IPS-NIHi11 (cell line): ENCODE measurements at regions not wholly inside any gene's neighbourhood (a gene's known extent, or its start where the extent isn't known, plus 50 kb on each side); places are given as distances from the start of the nearest gene placed in this dataset.
"Not testable (repeated sequence)": the region's sequence is repeated elsewhere in the genome, so short reads cannot be mapped to it uniquely, and the experiment has no call there.

Source experiments
- DNase-seq: peaks from one replicate; pipeline ENCODE4 v3.0.0; 2012; ENCODE audit warnings: mixed read lengths, low spot score

DNA sequence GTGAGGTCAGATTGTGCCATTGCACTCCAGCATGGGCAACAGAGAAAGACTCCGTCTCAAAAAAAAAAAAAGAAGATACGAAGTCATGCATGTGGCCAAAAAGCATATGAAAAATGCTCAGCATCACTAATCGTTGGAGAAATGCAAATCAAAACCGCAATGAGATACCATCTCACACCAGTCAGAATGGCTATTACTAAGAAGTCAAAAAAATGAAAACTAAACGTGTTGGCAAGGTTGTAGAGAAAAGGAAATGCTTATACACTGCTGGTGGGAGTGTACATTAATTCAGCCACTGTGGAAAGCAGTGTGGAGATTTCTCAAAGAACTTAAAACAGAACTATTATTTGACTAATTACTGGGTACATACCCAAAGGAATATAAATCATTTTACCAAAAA lies 156.1 kb upstream of the GRM7 start:
- DNase-seq, result not testable (repeated sequence)

DNA sequence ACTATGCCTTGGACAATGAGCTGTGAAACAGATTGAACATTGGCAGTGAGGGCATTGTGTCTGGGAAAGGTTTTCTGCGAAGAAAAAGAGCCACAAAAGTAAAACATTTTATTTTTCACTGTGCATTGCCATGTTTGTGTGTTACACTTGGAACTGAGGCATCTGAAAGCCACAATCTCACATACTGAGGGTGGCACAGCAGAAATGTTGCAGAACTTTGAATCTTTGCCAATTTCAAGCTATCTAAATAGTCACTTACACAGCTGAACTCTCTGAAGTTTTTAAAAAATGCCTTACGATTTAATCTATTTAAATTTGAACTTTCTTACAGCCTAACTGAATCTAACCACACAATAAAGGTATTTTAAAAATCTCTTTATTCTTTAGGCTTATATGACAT lies 154.1 kb upstream of the GRM7 start:
- DNase-seq, result no peak

DNA sequence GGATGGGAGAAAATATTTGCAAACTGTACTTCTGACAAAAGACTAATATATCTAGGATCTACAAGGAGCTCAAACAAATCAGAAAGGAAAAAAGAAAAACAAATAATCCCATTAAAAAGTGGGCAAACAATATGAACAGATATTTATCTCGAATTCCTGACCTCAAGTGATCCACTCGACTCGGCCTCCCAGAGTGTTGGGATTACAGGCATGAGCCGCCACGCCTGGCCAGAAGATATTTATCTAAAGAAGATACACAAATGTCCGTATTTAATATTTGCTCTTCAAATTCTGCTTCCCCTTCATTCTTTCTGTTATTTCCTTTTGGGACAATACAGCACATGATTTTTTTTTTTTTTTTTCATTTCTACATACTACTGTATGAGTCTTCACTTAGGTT lies 151.7 kb upstream of the GRM7 start:
- no peak for DNase-seq

DNA sequence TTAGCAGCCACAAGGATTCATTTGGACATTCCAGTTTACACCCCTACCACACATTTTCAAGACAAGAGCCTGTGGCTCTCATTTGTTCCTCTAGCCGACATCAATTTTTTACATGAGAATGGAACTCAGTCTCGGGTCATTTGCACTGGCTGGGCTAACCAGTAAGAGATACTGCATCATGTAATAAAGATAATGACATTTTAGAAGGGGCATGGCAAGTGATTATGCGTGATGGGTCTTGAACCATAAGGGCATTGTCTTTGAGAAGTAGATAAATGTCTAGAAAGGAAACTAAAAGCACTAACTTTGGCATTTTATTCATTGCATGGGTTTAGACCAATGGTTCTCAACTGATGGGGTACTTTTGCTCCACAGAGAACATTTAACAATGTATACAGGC lies 146.0 kb upstream of the GRM7 start:
- no peak for DNase-seq

DNA sequence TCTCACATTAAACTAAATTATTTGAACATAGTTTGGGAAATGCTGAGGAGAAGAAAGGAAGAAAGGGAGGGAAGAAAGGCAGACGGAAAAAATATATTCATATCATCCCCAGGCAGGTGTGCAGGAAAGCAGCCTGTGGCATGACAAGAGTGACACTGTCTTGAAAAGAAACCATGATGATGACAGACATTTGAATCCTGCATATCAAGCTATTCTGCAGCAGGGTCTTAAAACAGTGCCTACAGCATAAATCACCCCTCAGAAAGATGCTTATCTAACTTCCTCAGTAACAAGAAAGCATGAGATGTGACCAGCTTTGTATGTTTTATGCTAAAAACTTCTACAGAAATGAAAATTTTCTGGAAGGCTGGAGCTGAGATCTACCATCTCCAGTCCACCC lies 144.5 kb upstream of the GRM7 start:
- no peak for DNase-seq

DNA sequence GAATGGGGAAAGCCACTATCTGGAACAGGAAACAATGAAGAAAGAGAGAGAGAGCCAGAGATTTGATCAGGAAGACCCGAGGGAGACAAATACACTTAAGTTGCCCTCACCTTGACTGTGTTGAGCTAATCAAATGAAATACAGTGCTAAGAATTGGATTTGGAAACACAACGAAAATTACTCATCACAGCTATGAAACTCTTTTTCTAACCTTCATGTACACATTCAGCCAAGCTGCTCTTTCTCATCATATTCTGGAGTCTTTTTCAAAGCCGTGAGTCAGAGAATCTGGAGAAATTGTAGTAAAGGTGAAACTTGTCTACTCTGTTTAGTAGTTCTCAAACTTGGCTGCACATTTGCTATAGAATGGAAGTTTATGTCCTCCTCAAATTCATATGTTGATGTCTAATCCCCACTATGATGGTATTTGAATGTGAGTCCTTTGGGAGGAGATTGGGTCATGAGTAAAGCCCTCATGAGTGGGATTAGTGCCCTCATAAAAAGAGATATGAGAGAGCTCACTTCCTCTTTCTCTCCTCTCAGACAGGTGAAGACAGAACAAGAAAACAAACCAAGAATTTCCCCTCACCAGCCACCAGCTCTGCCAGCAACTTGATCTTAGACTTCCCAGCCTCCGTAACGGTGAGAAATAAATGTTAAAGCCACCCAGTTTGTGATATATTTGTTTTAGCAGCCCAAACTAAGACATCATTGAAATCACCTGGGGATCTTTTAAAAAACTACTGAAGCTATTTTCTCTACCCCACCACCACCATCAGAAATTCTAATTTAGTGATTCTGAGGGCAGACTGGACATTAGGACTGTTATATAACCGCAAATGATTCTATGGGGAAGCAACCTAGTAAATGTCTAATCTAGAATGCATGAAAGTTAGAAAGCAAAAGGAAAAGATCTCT lies 143.6 kb upstream of the GRM7 start:
- no peak for DNase-seq

DNA sequence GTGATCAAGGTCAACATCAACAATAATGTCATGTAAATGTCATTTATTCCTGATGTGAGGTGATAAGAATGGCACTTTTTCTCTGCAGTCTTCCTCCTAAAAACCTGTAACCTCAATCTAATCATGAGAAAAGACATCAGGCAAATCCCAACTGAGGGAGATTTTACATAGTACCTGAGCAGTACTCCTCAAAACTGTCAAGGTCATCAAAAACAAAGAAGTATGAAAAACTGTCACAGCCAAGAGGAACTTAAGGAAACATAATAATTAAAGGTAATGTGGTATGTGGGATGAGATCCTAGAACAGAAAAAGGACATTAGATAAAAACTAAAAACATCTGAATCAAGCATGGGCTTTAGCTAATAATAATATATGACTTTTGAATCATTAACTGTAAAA lies 140.9 kb upstream of the GRM7 start:
- DNase-seq, result no peak

DNA sequence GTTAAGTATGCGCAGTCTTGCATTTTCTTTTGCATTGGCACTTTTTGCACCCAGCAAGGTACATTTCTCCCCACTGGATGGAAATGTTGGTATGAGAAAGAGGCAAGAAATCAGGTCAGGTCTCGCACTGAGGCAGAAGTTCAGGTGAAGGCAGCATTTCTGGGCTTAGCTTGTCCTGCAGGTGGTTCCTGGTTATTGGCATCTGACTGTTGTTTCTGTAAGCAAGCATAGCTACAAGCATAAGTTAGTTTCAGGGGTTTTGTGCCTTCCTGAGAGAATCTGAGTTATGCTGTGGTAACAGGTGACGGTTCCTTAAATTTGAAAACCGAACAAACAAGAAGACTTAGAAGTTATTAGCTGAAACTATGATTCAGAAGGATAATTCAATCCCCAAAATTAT lies 139.4 kb upstream of the GRM7 start:
- no peak for DNase-seq

DNA sequence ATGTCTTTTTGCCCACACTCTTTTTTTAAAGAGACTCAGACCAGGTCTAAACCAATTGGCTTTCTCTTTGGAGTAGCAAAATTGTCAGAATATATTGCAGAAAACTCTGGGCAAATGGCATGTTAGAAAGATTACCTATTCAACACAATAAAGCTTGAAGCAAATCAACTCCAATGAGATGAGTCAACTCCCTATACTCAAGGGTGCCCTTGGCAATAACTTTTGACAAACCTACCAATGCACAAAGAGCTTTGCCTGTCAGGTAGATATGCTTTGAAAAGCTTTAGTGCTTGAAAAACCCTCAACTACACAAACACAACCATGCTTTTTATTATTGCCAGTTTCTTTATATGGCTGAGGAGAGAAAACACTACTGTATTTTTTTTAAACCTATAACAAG lies 137.7 kb upstream of the GRM7 start:
- no peak for DNase-seq

DNA sequence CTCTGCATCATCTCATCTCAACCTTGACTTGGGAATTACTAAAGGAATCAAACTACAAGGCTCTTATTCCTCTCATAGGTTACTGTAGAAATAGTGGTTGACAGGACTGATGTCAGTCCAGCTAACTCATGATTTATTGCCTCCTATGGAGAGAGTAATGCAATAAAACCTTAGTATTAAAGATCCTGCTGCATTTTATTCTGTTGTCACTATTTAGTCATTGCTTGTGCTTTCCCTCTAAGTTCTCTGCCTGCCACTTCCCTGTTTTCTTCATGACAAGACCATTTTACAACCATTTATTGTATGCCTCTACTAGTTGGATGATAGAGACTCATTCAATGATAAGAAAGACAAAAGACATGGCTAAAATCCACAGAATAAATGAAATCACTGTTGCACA lies 134.1 kb upstream of the GRM7 start:
- no peak for DNase-seq

DNA sequence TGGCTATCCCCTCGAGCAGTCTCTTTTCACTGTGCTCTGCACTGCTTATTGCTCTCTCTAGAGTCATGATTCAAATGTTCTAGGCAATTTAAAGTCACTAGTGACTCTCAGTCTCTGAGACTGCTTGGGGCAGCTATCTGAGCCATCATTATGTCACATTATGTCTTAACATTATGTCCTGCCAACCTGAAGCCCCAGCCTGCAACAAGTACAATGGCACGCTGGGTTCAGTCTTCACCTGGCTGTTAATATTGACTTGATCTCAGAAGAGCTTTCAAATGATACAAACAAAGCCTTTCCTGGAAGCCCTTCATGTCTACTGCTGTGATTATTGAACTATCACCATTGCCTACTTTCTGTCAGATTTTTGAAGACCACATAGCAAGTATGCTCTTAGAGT lies 128.1 kb upstream of the GRM7 start:
- DNase-seq, result no peak

DNA sequence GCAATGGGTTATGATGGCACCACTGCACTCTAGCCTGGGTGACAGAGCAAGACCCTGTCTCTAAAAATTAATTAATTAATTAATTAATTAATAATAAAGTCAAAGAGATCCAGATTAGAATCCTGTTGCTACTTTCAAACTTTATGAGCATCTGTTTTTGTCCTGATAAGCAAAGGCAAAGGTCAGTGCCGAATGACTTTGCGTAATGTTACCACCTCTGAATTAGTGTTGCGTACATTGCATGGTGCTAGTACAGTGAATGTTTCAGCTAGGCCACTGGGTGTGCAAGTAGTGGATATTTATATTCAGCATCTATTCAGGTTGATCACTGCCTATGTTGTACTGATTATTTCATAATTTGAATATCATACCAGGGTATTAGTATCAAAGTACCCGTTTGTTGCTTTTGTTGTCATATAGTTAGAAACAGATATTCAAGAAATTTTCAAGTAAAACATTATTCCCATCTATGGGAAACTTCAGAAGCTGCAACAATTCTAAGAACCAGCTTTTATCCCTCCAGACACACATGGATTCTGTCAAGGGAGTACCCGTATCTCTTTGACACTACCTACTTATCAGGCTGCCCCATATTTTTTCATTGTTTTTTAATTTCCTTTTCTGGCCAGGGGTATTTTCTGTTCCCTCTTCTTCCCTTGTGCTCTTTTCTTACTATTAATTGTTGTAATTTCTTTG lies 127.1 kb upstream of the GRM7 start:
- no peak for DNase-seq

DNA sequence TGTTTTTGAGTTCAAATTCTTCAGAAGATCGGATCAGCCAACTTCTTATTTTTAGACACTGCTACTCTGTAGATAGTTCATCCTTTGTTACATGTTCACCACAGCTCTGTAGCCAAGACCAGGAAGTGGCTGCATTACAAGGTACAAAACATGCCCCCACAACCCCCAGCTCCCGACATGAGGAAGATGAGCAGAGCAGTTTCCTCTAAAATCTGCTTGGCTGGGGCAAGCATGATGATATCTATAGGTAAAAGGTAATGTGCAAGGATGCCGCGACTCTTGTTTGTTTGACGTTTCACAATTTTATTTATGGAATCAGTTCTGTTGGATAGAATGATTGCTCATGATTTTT lies 126.5 kb upstream of the GRM7 start:
- DNase-seq, result no peak

DNA sequence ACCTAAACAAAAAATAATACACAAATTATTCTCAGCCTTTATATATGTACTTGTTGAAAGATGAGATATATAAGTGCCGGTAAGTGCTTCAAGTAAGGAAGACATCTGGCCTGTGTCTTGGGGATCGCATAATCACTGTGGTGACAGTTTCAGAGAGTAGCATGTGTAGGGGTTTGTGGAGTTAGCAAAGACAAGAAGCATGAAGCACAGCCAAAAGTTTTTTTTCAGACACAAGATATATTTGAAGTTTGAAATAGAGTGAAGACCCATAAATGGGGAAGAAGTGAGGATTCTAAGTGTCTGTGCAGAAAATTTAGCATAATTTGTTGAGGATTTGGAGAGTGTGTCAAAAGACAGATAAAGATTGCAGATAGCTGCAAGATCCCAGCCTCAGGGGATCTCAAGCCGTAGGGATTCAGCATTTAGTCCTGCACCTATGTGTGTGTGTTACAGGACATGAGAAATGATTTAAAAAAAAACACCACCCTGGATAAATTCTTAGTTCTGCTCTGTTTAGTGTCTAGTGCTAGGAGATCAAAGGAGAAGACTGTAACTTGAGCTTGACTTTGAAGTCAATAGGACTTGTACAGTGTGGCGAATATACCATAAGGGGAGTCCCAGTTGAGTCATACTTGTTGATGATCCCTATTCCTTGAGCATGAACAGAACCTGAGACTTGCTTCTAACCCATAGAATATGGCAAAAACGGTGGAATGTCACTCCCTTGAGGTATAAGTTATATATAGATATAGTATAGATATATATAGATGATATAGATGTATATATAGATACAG lies 123.9 kb upstream of the GRM7 start:
- no peak for DNase-seq

DNA sequence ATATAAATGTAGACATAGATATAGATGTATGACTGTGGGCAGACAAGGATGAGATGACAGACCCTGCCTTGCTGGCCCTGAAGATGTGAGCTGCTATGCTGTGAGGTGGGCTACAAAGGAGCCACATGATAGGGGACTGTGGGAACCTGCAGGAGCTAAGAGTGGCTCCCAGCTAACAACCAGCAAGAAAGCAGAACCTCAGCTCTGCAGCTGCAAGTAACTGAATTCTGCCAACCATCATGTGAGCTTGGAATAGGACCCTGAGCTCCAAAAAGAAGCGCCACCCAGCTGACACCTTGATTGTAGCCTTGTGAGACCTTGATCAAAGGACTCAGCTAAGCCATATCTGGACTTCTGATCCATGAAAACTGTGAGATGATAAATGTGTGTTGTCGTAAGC lies 123.3 kb upstream of the GRM7 start:
- DNase-seq, result no peak

DNA sequence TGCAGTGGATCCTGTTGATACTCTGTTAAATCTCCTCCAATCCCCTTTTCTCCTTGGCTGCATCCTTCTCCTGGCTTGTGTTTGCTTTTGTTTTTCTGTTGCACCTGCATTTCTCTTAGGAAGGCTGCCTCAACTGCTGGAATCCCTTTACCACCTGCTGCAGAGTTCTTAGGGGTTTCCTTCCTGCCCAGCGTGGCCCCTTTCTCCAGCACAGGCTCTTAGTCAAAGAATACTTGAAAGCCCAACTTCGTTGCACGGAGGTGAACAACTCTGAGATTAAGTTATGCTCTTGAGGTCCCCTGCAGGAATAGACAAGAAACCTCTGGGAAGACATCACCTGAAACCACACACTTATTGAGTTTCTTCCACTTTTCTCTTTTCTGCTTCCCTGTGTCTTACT lies 121.6 kb upstream of the GRM7 start:
- peak; percentile 4 for DNase-seq

DNA sequence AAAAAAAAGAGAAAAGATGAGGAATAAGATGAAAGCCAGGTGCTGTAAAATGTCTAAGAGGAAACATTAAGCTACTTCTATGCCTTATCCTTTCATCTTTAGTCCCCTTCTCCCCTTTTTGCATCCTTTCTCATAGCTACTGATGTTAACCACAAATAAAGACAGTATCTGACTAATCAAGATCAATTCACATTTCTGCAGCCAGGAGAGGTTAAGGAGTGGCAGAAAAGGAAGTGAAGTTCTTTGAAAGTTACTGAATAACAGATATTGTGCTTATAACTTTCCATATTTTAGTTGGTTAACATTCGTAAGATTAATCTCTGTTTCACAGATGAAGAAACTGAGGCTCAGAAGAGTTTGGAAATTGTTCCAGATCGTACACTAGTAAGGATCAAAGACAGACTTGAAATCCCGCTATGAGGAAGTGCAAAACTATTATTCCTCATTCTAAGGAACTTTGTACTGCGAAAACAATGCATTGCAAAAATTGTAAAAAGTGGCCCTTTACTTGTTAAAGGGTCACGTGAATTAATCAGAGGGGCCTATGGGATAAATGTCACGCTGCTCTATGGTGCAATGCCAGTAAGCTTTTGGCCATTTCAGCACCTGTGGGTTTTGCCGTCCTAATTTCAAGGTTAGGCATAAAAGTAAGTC lies 117.7 kb upstream of the GRM7 start:
- no peak for DNase-seq

DNA sequence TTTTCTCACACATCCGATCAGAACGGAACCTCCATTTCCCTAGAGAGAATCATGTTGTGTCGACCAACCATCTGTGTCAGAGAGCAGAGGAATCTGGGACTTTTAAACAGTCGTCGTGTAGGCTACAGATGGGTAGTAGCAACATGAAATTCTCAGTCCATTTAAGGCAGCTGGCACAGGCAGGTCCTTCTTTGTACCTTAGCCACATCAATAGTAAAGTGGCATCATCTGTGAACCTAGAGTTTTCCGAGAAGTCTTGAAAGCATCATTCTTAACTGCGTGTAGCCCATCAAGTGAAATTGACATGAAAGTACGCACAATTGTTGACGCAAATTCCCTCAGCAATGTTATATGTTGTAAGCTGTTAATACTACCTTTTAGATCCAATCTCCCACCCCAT lies 114.5 kb upstream of the GRM7 start:
- DNase-seq, result no peak

DNA sequence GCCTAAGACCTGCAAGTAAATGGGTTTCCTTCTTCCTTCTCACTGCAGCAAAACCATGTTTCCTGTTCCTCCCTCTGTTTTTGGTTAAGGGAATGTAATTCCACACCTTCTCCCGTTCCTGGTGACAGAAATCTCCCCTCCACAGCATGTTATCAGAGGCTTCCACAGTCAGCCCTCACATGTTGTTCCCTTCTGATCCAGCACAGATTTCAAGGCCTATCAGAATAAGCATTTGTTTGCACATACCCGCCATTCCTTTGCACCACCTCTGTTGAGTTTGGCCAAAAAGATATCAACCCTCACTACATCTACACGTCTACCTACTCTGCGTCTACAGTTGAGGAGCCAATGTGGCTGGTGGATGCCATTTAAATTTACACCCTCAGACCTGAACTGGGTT lies 113.9 kb upstream of the GRM7 start:
- no peak for DNase-seq

DNA sequence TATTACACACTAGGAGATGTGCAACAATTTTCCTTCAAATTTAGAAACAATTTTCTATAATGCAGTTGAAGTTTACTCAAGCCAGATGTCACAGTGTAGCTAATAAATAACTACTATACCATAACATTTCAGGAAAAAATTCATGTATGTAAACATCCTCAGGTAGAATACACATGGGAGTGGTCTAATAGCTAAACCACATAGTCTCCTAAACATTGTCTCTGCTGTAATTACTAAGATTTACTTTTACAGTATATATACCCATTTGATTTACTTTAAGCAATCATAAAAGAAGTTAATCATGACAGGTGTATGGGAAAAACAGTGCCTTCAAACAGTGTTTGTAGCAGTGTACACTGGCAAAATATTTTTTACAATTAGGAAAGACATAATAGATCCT lies 110.1 kb upstream of the GRM7 start:
- no peak for DNase-seq

DNA sequence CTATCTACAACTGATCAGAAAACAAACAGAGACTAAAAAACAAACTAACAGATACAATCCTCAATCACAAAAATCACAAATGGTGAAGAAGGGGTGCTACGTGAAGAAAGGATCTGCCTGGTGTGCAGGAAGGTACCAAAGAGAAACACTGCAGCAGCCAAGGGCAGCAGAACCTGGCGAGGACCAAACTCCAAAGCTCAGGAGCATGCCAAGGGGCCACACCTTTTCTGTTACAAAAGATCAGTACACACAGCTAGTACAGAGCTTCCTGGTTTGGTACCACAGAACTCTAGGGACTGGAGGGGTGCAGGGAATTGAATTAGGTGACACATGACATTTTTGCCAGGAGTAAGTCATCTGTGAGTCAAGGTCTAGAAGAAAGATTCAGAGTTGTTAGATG lies 107.4 kb upstream of the GRM7 start:
- DNase-seq, result no peak
